Gastroesophageal sphincter (tissue), 4 donors: ENCODE measurements at regions not wholly inside any gene's neighbourhood (a gene's known extent, or its start where the extent isn't known, plus 50 kb on each side); places are given as distances from the start of the nearest gene placed in this dataset.

ENCODE experiments used
- ATAC-seq: fragments of 150-250 bp; one replicate; pipeline ENCODE4 v1.9.1; 2016; ENCODE audit warnings: mild to moderate bottlenecking, moderate library complexity
- H3K27ac ChIP-seq, 4 donors: fragments of 200-600 bp; sonication (generic) in 3 of 4; 1 replicate in 3 of 4; 2 replicates in 1 of 4; pipeline ENCODE4 v1.5.1; 2016 to 2019
- H3K27me3 ChIP-seq: fragments of 200-600 bp; sonication (generic); one replicate; pipeline ENCODE4 v1.5.1; 2019
- H3K36me3 ChIP-seq, 2 donors: fragments of 200-600 bp; sonication (generic); one replicate each; pipeline ENCODE4 v1.5.1; 2019; ENCODE audit warnings: control low read depth in 1 of 2
- H3K4me1 ChIP-seq, 3 donors: fragments of 200-600 bp; sonication (generic); 1 replicate in 2 of 3; 2 replicates in 1 of 3; pipeline ENCODE4 v1.5.1; 2016 to 2019; ENCODE audit warnings: control low read depth in 2 of 3
- H3K4me3 ChIP-seq, 2 donors: fragments of 200-600 bp; sonication (generic); one replicate each; pipeline ENCODE4 v1.5.1; 2019; ENCODE audit warnings: mild to moderate bottlenecking in 1 of 2, moderate library complexity in 1 of 2
- H3K9me3 ChIP-seq, 3 donors: fragments of 200-600 bp; sonication (generic); one replicate each; pipeline ENCODE4 v1.5.1; 2017 to 2019; ENCODE audit warnings: control low read depth in 2 of 3
- EP300 ChIP-seq: sonication (generic); formaldehyde crosslinking; IDR thresholded peaks from one replicate; pipeline ENCODE4 v1.6.1; 2017; ENCODE audit warnings: antibody characterized with exemption, mild to moderate bottlenecking
- POLR2A ChIP-seq, 2 donors: fragments of 450-650 bp; IDR thresholded peaks; one replicate each; pipeline ENCODE4 v1.6.1; 2017; ENCODE audit warnings: antibody characterized with exemption in 2 of 2, mild to moderate bottlenecking in 2 of 2, moderate library complexity in 1 of 2
- POLR2AphosphoS5 ChIP-seq: sonication (generic); formaldehyde crosslinking; IDR thresholded peaks from one replicate; pipeline ENCODE4 v1.6.1; 2017; ENCODE audit warnings: antibody characterized with exemption
- WGBS, 2 donors: methylation state at CpG; one replicate each; pipeline ENCODE4 v1.1.5; 2018; ENCODE audit warnings: low coverage in 1 of 2; 5-methylcytosine and 5-hydroxymethylcytosine counted together
- TF ChIP-seq, protein P1 (sequence below), 4 experiments: fragments of 200-600 bp in 2 of 4; fragments of 450-650 bp in 2 of 4; sonication (generic) in 1 of 4; IDR thresholded peaks; one replicate each; pipeline ENCODE4 v1.5.1; 2017 to 2019; ENCODE audit warnings: antibody characterized with exemption in 4 of 4, mild to moderate bottlenecking in 2 of 4, moderate library complexity in 2 of 4

DNA sequence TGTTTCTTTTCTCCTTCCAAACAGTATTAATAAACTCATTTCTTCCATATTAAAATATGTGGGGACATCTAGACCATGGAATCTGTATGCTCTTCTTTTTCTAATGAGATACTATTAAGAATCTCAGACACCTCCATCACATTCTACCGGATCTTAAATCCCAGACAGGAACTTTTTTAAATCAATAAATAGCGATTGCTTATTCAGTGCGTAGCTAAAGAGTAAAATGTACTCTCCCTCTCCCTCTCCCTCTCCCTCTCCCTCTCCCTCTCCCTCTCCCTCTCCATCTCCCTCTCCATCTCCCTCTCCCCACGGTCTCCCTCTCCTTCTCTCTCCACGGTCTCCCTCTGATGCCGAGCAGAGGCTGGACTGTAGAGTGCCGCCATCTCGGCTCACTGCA is 297.0 kb downstream of the HNRNPD start:
- Histone ChIP-seq H3K27ac (no peak overlapping the region), H3K27me3 (no peaks in the 10 kb centered on the region), H3K36me3 (no peaks in the 10 kb centered on the region), H3K9me3 (no peaks in the 10 kb centered on the region), H3K4me1 (no peaks in the 10 kb centered on the region), H3K4me3 (no peak overlapping the region)
- no peak for ATAC-seq
- TF ChIP-seq, protein P1, sequence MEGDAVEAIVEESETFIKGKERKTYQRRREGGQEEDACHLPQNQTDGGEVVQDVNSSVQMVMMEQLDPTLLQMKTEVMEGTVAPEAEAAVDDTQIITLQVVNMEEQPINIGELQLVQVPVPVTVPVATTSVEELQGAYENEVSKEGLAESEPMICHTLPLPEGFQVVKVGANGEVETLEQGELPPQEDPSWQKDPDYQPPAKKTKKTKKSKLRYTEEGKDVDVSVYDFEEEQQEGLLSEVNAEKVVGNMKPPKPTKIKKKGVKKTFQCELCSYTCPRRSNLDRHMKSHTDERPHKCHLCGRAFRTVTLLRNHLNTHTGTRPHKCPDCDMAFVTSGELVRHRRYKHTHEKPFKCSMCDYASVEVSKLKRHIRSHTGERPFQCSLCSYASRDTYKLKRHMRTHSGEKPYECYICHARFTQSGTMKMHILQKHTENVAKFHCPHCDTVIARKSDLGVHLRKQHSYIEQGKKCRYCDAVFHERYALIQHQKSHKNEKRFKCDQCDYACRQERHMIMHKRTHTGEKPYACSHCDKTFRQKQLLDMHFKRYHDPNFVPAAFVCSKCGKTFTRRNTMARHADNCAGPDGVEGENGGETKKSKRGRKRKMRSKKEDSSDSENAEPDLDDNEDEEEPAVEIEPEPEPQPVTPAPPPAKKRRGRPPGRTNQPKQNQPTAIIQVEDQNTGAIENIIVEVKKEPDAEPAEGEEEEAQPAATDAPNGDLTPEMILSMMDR (IDR thresholded peaks at IDR 0.05), result no peak
- TF ChIP-seq POLR2A (IDR thresholded peaks at IDR 0.05) (no peak), POLR2AphosphoS5 (no peak), EP300 (no peak)
- WGBS, 2 donors, result 83 to 93% methylated on average over 3 to 8 of the region's 8 CpGs

DNA sequence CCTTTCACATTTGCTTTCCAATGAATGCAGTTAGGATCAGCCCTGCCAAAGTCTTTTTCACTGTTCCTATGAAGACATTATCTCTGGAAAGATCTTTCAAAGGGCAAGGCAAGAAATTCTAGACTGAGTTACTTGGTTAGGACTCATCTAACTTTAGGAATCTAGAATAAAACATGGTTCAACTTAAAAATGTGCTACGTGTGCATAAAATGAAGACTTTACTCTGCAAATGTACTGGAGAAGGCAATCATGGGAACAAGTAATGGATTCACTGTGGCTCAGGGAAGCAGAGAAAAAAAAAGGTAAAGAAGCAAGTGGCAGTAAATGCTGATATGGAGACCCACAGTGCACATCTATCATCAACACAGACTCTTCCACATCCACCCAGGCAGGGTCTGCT is 297.4 kb downstream of the HNRNPD start:
- no peak overlapping the region for H3K4me3 ChIP-seq

DNA sequence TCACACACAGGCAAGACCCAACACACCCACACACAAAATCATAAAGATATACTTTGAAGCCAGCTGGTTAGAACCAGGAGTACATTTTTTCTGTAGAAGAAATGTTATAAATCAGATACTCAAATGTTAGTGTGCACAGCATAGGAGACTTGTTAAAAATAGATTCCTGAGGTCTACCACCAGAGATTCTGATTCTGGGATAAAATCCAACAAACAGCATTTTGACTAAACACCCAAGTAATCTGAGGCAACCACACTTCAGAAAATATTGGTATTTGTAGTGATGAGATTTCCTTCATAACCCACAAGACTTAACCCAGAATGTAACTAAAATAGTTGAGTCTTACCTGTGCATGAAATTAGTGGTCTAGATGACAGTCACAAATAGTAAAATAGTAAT is 301.8 kb downstream of the HNRNPD start:
- H3K4me1 ChIP-seq, result no peaks in the 10 kb centered on the region
- TF ChIP-seq, protein P1 (IDR thresholded peaks at IDR 0.05), result no peak
- no peak for TF ChIP-seq POLR2A (IDR thresholded peaks at IDR 0.05)
- no peak for TF ChIP-seq EP300
- TF ChIP-seq POLR2AphosphoS5, result no peak
- ATAC-seq, result no peak
- H3K27me3 ChIP-seq, result no peaks in the 10 kb centered on the region
- H3K9me3 ChIP-seq, result no peaks in the 10 kb centered on the region
- no peaks in the 10 kb centered on the region for H3K36me3 ChIP-seq
- H3K4me3 ChIP-seq, result no peak overlapping the region
- no peak overlapping the region for H3K27ac ChIP-seq

More for the DNA sequence above, 297.4 kb downstream of the HNRNPD start:
- ATAC-seq, result no peak
- no peaks in the 10 kb centered on the region for H3K9me3 ChIP-seq
- TF ChIP-seq POLR2AphosphoS5, result no peak
- TF ChIP-seq, protein P1 (IDR thresholded peaks at IDR 0.05), result no peak
- H3K27ac ChIP-seq, result no peak overlapping the region
- H3K27me3 ChIP-seq, result no peaks in the 10 kb centered on the region
- H3K4me1 ChIP-seq, result no peaks in the 10 kb centered on the region
- WGBS, 2 donors, result 54 to 57% methylated on average over 1 of the region's 1 CpG
- no peaks in the 10 kb centered on the region for H3K36me3 ChIP-seq

DNA sequence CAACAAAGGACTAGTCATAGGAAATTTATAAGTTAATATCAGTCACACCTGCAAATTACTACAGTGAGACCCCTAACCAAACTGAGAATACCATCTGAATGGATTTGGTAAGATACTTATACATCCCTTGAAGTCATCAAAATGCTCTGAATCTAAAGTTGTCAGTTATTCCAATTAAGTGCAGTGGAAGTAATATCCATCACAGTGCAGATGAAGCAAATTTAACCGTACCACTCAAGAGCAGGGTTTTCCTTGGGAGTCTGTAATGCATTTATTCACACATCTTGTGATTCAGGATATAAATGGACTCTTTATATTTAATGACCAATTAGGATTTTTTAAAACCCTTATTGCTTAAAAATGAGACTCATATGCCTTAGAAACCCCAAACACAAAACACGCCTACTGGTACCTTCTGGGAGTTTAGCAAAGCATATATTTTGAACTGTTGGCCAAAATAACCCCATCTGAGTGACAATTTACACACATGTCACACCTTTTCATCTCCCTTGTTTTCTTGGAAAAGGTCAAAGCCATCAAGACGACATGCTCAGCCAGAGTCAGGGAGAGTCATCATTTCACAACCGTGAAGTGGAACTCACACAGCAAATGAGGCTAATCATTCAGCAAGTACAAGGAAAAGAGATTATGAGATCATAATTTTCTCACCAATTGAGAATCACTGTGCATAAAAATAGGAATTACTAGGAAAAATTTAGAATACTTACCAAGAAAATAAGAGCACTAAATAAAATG is 303.7 kb downstream of the HNRNPD start:
- no peak overlapping the region for H3K4me3 ChIP-seq
- WGBS, 2 donors, result 66 to 89% methylated on average over 2 to 4 of the region's 4 CpGs
- H3K27me3 ChIP-seq, result no peaks in the 10 kb centered on the region
- H3K9me3 ChIP-seq, result no peaks in the 10 kb centered on the region
- H3K36me3 ChIP-seq, result no peaks in the 10 kb centered on the region
- H3K4me1 ChIP-seq, result no peaks in the 10 kb centered on the region
- H3K27ac ChIP-seq, result no peak overlapping the region
- ATAC-seq, result no peak
- TF ChIP-seq EP300 (no peak), POLR2A (IDR thresholded peaks at IDR 0.05) (no peak), POLR2AphosphoS5 (no peak)
- TF ChIP-seq, protein P1 (IDR thresholded peaks at IDR 0.05), result no peak

DNA sequence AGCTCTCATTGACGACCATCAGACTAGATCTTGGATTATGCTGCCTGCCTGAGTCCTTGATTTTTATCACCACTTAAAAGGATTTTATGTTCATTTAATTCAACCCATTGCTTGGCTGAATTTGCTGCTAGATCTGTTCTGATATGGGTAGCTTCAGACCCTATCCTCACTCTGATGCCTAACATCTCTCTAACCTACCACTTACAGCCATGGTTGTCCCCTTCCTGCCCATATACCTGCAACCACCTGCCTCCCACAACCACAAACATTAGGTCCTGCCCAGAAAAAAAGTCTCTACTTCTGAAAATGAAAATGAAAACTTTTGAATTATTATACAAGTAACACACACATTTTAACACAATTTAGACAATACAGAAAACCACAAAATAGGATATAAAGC is 310.8 kb downstream of the HNRNPD start:
- WGBS, 2 donors, result 56% methylated on average over 1 of the region's 1 CpG; no CpG with 5 or more reads in 1 of the 2 donors
- H3K9me3 ChIP-seq, result no peaks in the 10 kb centered on the region
- TF ChIP-seq, protein P1 (IDR thresholded peaks at IDR 0.05), result no peak
- TF ChIP-seq POLR2A (IDR thresholded peaks at IDR 0.05), result no peak
- TF ChIP-seq EP300, result no peak
- TF ChIP-seq POLR2AphosphoS5, result no peak

More for the DNA sequence above, 310.8 kb downstream of the HNRNPD start:
- H3K27ac ChIP-seq, result no peak overlapping the region
- H3K4me1 ChIP-seq, result no peaks in the 10 kb centered on the region
- ATAC-seq, result no peak
- H3K36me3 ChIP-seq, result no peaks in the 10 kb centered on the region
- H3K4me3 ChIP-seq, result no peak overlapping the region
- no peaks in the 10 kb centered on the region for H3K27me3 ChIP-seq
